Heart right ventricle (tissue), 16 donors: ENCODE measurements at regions not wholly inside any gene's neighbourhood (a gene's known extent, or its start where the extent isn't known, plus 50 kb on each side); places are given as distances from the start of the nearest gene placed in this dataset.

Experiments
- ATAC-seq, 8 donors: fragments of 200-7000 bp; cut with Tn5 transposase; one replicate each; pipeline ENCODE4 v1.9.1; 2020; ENCODE audit warnings: mild to moderate bottlenecking in 8 of 8, moderate library complexity in 8 of 8, moderate number of reproducible peaks in 1 of 8
- DNase-seq, 2 donors: peaks; one replicate each; pipeline ENCODE4 v3.0.0-alpha.2; 2020
- H3K27ac ChIP-seq, 10 donors: fragments of 200-600 bp; sonication (generic) in 2 of 10; one replicate each; pipeline versions ENCODE4 v1.5.0 to v1.8.0; 2020 to 2022; ENCODE audit warnings: mild to moderate bottlenecking in 3 of 10
- H3K27me3 ChIP-seq, 7 donors: fragments of 200-600 bp; one replicate each; pipeline ENCODE4 v1.8.0; 2021 to 2022; ENCODE audit warnings: mild to moderate bottlenecking in 2 of 7
- H3K36me3 ChIP-seq, 9 donors: fragments of 200-600 bp; sonication (generic) in 1 of 9; one replicate each; pipeline versions ENCODE4 v1.5.0 to v1.8.0; 2020 to 2022; ENCODE audit warnings: mild to moderate bottlenecking in 2 of 9
- H3K4me1 ChIP-seq, 9 donors: fragments of 200-600 bp; sonication (generic) in 1 of 9; one replicate each; pipeline versions ENCODE4 v1.5.0 to v1.8.0; 2020 to 2022; ENCODE audit warnings: mild to moderate bottlenecking in 4 of 9
- H3K4me3 ChIP-seq, 10 donors: fragments of 200-600 bp; sonication (generic) in 2 of 10; one replicate each; pipeline versions ENCODE4 v1.5.0 to v1.8.0; 2020 to 2022; ENCODE audit warnings: mild to moderate bottlenecking in 7 of 10, moderate library complexity in 2 of 10
- H3K9me3 ChIP-seq, 11 donors: fragments of 200-600 bp in 10 of 11; sonication (generic) in 2 of 11; one replicate each; pipeline versions ENCODE4 v1.5.0 to v1.8.0; 2013 to 2022; ENCODE audit warnings: mild to moderate bottlenecking in 2 of 11, control low read depth in 1 of 11, moderate library complexity in 1 of 11
- CTCF ChIP-seq, 9 donors: fragments of 200-600 bp; sonication (generic) in 2 of 9; IDR thresholded peaks; one replicate each; pipeline versions ENCODE4 v1.5.0 to v1.8.0; 2021 to 2022; ENCODE audit warnings: antibody characterized with exemption in 9 of 9, mild to moderate bottlenecking in 5 of 9, moderate library complexity in 1 of 9
- WGBS, 2 donors: extraction: QIAGEN DNeasy Blood & Tissue Kit; methylation state at CpG; one replicate each; pipeline ENCODE4 v1.1.7; 2013; ENCODE audit warnings: inconsistent platforms in 1 of 2; 5-methylcytosine and 5-hydroxymethylcytosine counted together
- intact Hi-C, 10 donors: fragments of 100-400 bp; cut with DNase I; formaldehyde crosslinking; loops; one replicate each; pipeline versions ENCODE4 v1.11.1 to v1.14.2; 2022
- donor health status: Arrhythmogenic right ventricular cardiomyopathy.
- donor health status: ischemic (EF 13 %, LVEDD 7.1; RV severe dilation, severe dysfunction).
- donor health status: healthy with polysubstance abuse.
- donor health status: DM: no; HTN: yes; CAD: no.
- donor health status: DM: no; HTN: no; CAD: no.
- donor health status: ischemic (EF 25% LVEDD 6.9; RV normal size, moderate dysfunction).
- donor health status: ischemic (EF 25% LVEDD 5.7; RV mildly dilated, moderate dysfunction).
- donor health status: healthy.
- donor health status: DM: yes; HTN: yes; CAD: no.
- donor health status: Ischemic cardiomyopathy.
- donor health status: ischemic (EF 35%, LVEDD 5.7; RV mildly dilated, moderate dysfunction).
- donor health status: nonischemic (EF 11% LVEDD 7.7; RV severe dilation, severe dysfunction).
- donor health status: DM: yes; HTN: yes; CAD: no.
- donor health status: PGD.
- donor health status: ischemic (EF 29% LVEDD 5.4; RV normal size, mild dysfunction).
- donor health status: nonischemic (EF 23%, LVEDD 6.1; RV moderate dilation, normal function).

- Histone ChIP-seq H3K27ac (no peak overlapping the region), H3K4me1 (no peaks in the 10 kb centered on the region), H3K27me3 (no peaks in the 10 kb centered on the region), H3K9me3 (peaks cover 0 to 21% (median 7%) of the 10 kb centered on the region in 11 donors), H3K36me3 (no peaks in the 10 kb centered on the region), H3K4me3 (no peak overlapping the region)
- 86 to 93% methylated on average over 2 of the region's 2 CpGs for WGBS, 2 donors
- intact Hi-C loops, result no loop called here
- no peak for TF ChIP-seq CTCF (IDR thresholded peaks at IDR 0.05)
- no peak for ATAC-seq
- no peak for DNase-seq
These were observed 223.2 kb upstream of the TAS2R1 start for GRCh38 chr5:9853309-9853708.

GRCh38 chr5:9852671-9853070, 222.5 kb upstream of the TAS2R1 start:
- H3K9me3 ChIP-seq, result peaks cover 0 to 19% (median 7%) of the 10 kb centered on the region in 11 donors
- H3K4me1 ChIP-seq, result no peaks in the 10 kb centered on the region
- H3K27ac ChIP-seq, result no peak overlapping the region
- H3K27me3 ChIP-seq, result no peaks in the 10 kb centered on the region
- DNase-seq, result no peak
- intact Hi-C loops, result no loop called here
- no peak overlapping the region for H3K4me3 ChIP-seq
- TF ChIP-seq CTCF (IDR thresholded peaks at IDR 0.05), result no peak
- 69 to 73% methylated on average over 3 of the region's 3 CpGs for WGBS, 2 donors
- H3K36me3 ChIP-seq, result no peaks in the 10 kb centered on the region
- ATAC-seq, result no peak

- Histone ChIP-seq H3K36me3 (no peaks in the 10 kb centered on the region), H3K27me3 (no peaks in the 10 kb centered on the region), H3K4me3 (no peak overlapping the region), H3K27ac (no peak overlapping the region), H3K9me3 (peaks cover 0 to 7% (median 0%) of the 10 kb centered on the region in 11 donors), H3K4me1 (no peaks in the 10 kb centered on the region)
- WGBS, 2 donors, result 68 to 74% methylated on average over 3 of the region's 3 CpGs
- ATAC-seq (no peak), DNase-seq (no peak)
- no peak for TF ChIP-seq CTCF (IDR thresholded peaks at IDR 0.05)
- intact Hi-C loops, result no loop called here
These were observed 221.3 kb upstream of the TAS2R1 start for GRCh38 chr5:9851458-9851857.

- ATAC-seq (no peak), DNase-seq (no peak)
- Histone ChIP-seq H3K4me3 (no peak overlapping the region), H3K4me1 (no peaks in the 10 kb centered on the region), H3K27ac (no peak overlapping the region), H3K36me3 (no peaks in the 10 kb centered on the region), H3K27me3 (no peaks in the 10 kb centered on the region), H3K9me3 (no peaks in the 10 kb centered on the region)
- intact Hi-C loops, result no loop called here
- 79 to 83% methylated on average over 5 of the region's 5 CpGs for WGBS, 2 donors
- TF ChIP-seq CTCF (IDR thresholded peaks at IDR 0.05), result no peak
These were observed 220.3 kb upstream of the TAS2R1 start for GRCh38 chr5:9850456-9850855.

- no peak for TF ChIP-seq CTCF (IDR thresholded peaks at IDR 0.05)
- DNase-seq, result no peak
- ATAC-seq, result no peak
- intact Hi-C loops, result no loop called here
- Histone ChIP-seq H3K36me3 (no peaks in the 10 kb centered on the region), H3K27me3 (no peaks in the 10 kb centered on the region), H3K9me3 (peaks cover 0 to 4% (median 0%) of the 10 kb centered on the region in 11 donors), H3K4me3 (no peak overlapping the region), H3K4me1 (no peaks in the 10 kb centered on the region), H3K27ac (no peak overlapping the region)
- 87 to 90% methylated on average over 6 of the region's 6 CpGs for WGBS, 2 donors
These were observed 217.5 kb upstream of the TAS2R1 start for GRCh38 chr5:9847631-9848030.
